ENCODE measurements at regions not wholly inside any gene's neighbourhood (a gene's known extent, or its start where the extent isn't known, plus 50 kb on each side); places are given as distances from the start of the nearest gene placed in this dataset.

GRCh38 chr20:57769756-57770155, 59.9 kb upstream of the PMEPA1 start:
- TF ChIP-seq CTCF (IDR thresholded peaks at IDR 0.05; ENCODE audit: extremely low read depth in 1 of 2, insufficient read depth in 1 of 2, low read depth in 1 of 2, low read length in 2 of 2) (no peak), MYC (IDR thresholded peaks at IDR 0.05; ENCODE audit: low read depth, low read length) (no peak), POLR2A (IDR thresholded peaks at IDR 0.05; ENCODE audit: low read depth, low read length) (no peak), JUN (IDR thresholded peaks at IDR 0.05; ENCODE audit: borderline replicate concordance, insufficient read depth, insufficient read length, low read depth) (no peak), GATA2 (IDR thresholded peaks at IDR 0.05; ENCODE audit: insufficient read depth, insufficient read length, low read depth, low read length) (peak; percentile 73)
- POLR2A ChIA-PET, result no interaction called here

GRCh38 chr20:57768519-57768918, 58.7 kb upstream of the PMEPA1 start:
- Histone ChIP-seq H3K9ac (replicated peaks; ENCODE audit: extremely low read depth, insufficient read depth, low read length) (no peak overlapping the region), H3K9me1 (replicated peaks; ENCODE audit: control insufficient read depth, extremely low read depth, insufficient read depth, low read length) (no peaks in the 10 kb centered on the region), H3K79me2 (ENCODE audit: control insufficient read depth, insufficient read depth, low read length) (no peaks in the 10 kb centered on the region), H3K9me3 (replicated peaks; ENCODE audit: control insufficient read depth, insufficient read depth, low read length) (no peaks in the 10 kb centered on the region), H2AFZ (ENCODE audit: low read depth, low read length) (no peak overlapping the region), H3K27me3 (ENCODE audit: control insufficient read depth in 2 of 2, insufficient read depth in 2 of 2, low read length in 2 of 2) (no peaks in the 10 kb centered on the region), H3K27ac (ENCODE audit: insufficient read depth, low read depth, low read length) (no peak overlapping the region), H3K4me3 (replicated peaks in 1 of 3; ENCODE audit: insufficient read depth in 1 of 3, low read depth in 1 of 3, low read length in 3 of 3) (no peak overlapping the region), H3K36me3 (ENCODE audit: control insufficient read depth in 2 of 2, extremely low read depth in 1 of 2, insufficient read depth in 2 of 2, low read length in 2 of 2) (no peaks in the 10 kb centered on the region), H3K4me2 (ENCODE audit: insufficient read depth, low read length) (no peak overlapping the region), H3K4me1 (ENCODE audit: control insufficient read depth, extremely low read depth, insufficient read depth, low read length) (peaks cover 44% of the 10 kb centered on the region), H4K20me1 (replicated peaks; ENCODE audit: control insufficient read depth, extremely low read depth, insufficient read depth, low read length) (no peaks in the 10 kb centered on the region)
- intact Hi-C loops (cut with micrococcal nuclease), result loop anchor here (5.0 kb wide), 1 partner anchor 304 kb away; no protein-coding TSS in a partner anchor
- no peak for FAIRE-seq
- BruUV-seq (replicated peaks), result no TSS peak
- DNase-seq (ENCODE audit: low read depth, low spot score), result no peak
- TF ChIP-seq EZH2 (IDR thresholded peaks at IDR 0.05; ENCODE audit: borderline replicate concordance, low read depth, low read length, severe bottlenecking) (no peak), POLR2AphosphoS5 (IDR thresholded peaks at IDR 0.05; ENCODE audit: insufficient read depth, low read depth, low read length) (no peak), MAX (IDR thresholded peaks at IDR 0.05; ENCODE audit: insufficient read depth, insufficient read length) (no peak), GATA2 (IDR thresholded peaks at IDR 0.05; ENCODE audit: insufficient read depth, insufficient read length, low read depth, low read length) (no peak), JUN (IDR thresholded peaks at IDR 0.05; ENCODE audit: borderline replicate concordance, insufficient read depth, insufficient read length, low read depth) (no peak), MYC (IDR thresholded peaks at IDR 0.05; ENCODE audit: low read depth, low read length) (no peak), CTCF (IDR thresholded peaks at IDR 0.05; ENCODE audit: extremely low read depth in 1 of 2, insufficient read depth in 1 of 2, low read depth in 1 of 2, low read length in 2 of 2) (no peak), POLR2A (IDR thresholded peaks at IDR 0.05; ENCODE audit: low read depth, low read length) (no peak), FOS (IDR thresholded peaks at IDR 0.05; ENCODE audit: borderline replicate concordance, insufficient read depth, low read length) (no peak)
- ChIA-PET POLR2A (no interaction called here), CTCF (interaction anchor here (1.1 kb wide), 1 partner anchor 319 kb away, joined by 3 read pairs; no protein-coding TSS in a partner anchor)
- dilution Hi-C loops (cut with MboI; ENCODE audit: extremely low pct_ligation_motif_present, low sequenced_read_pairs), result no loop called here

More at GRCh38 chr20:57769756-57770155, 59.9 kb upstream of the PMEPA1 start:
- H4K20me1 ChIP-seq (replicated peaks; ENCODE audit: control insufficient read depth, extremely low read depth, insufficient read depth, low read length), result no peaks in the 10 kb centered on the region
- H3K9ac ChIP-seq (replicated peaks; ENCODE audit: extremely low read depth, insufficient read depth, low read length), result peak overlapping the region; percentile 12
- H3K27ac ChIP-seq (ENCODE audit: insufficient read depth, low read depth, low read length), result peak overlapping the region; percentile 62
- CTCF ChIA-PET, result interaction anchor here (0.8 to 1.1 kb wide), 2 partner anchors 21 to 318 kb away, joined by 3 to 4 read pairs; no protein-coding TSS in a partner anchor
- no peaks in the 10 kb centered on the region for H3K27me3 ChIP-seq (ENCODE audit: control insufficient read depth in 2 of 2, insufficient read depth in 2 of 2, low read length in 2 of 2)
- BruUV-seq (replicated peaks), result no TSS peak
- no peaks in the 10 kb centered on the region for H3K36me3 ChIP-seq (ENCODE audit: control insufficient read depth in 2 of 2, extremely low read depth in 1 of 2, insufficient read depth in 2 of 2, low read length in 2 of 2)
- H3K4me1 ChIP-seq (ENCODE audit: control insufficient read depth, extremely low read depth, insufficient read depth, low read length), result peaks cover 44% of the 10 kb centered on the region
- no peaks in the 10 kb centered on the region for H3K9me1 ChIP-seq (replicated peaks; ENCODE audit: control insufficient read depth, extremely low read depth, insufficient read depth, low read length)
- H2AFZ ChIP-seq (ENCODE audit: low read depth, low read length), result peak overlapping the region; percentile 61
- intact Hi-C loops (cut with micrococcal nuclease), result loop anchor here (1.0 to 5.0 kb wide), 3 partner anchors 59 to 303 kb away; partner anchors contain the start of gene PMEPA1
- dilution Hi-C loops (cut with MboI; ENCODE audit: extremely low pct_ligation_motif_present, low sequenced_read_pairs), result no loop called here
- no peaks in the 10 kb centered on the region for H3K79me2 ChIP-seq (ENCODE audit: control insufficient read depth, insufficient read depth, low read length)
- H3K9me3 ChIP-seq (replicated peaks; ENCODE audit: control insufficient read depth, insufficient read depth, low read length), result no peaks in the 10 kb centered on the region
- FAIRE-seq (peak; percentile 67), DNase-seq (ENCODE audit: low read depth, low spot score) (peak; percentile 61)
- no peak overlapping the region for H3K4me3 ChIP-seq (replicated peaks in 1 of 3; ENCODE audit: insufficient read depth in 1 of 3, low read depth in 1 of 3, low read length in 3 of 3)
- peak overlapping the region; percentile 29 for H3K4me2 ChIP-seq (ENCODE audit: insufficient read depth, low read length)
